K562 (cell line): ENCODE measurements at regions not wholly inside any gene's neighbourhood (a gene's known extent, or its start where the extent isn't known, plus 50 kb on each side); places are given as distances from the start of the nearest gene placed in this dataset.

ENCODE experiments used
- ATAC-seq: fragments of 200-7000 bp; cut with Tn5 transposase; 3 replicates; pipeline ENCODE4 v1.9.1; 2020; ENCODE audit warnings: moderate library complexity
- BruUV-seq: library from RNA; stranded (reverse); fragments of 400-500 nt; replicated peaks from 2 replicates; lab custom pipeline; 2021; lab: Mats Ljungman, UMichigan
- CTCF ChIA-PET: fragments of 300-600 bp; formaldehyde crosslinking; extraction: SDS; loops from one replicate; lab custom pipeline; 2021; ENCODE audit warnings: low intra/inter-chr PET ratio; lab: Yijun Ruan, JAX
- POLR2A ChIA-PET: fragments of 300-600, 350-650 bp; sonication (Branson Sonifier 250); formaldehyde crosslinking; extraction: SDS; loops from one replicate; lab custom pipeline; 2021; ENCODE audit warnings: antibody characterized with exemption, inconsistent platforms; lab: Yijun Ruan, JAX
- DNase-seq, 4 experiments: peaks; one replicate each; pipeline versions ENCODE4 v3.0.0 to v3.0.0-alpha.2; 2011 to 2018; ENCODE audit warnings: low spot score in 3 of 4, mixed read lengths in 3 of 4; ENCODE audit errors: extremely low read depth in 1 of 4
- FAIRE-seq: peaks from 2 replicates; lab custom pipeline; 2011; peaks lifted over from hg19 to GRCh38; lab: Jason Lieb, UNC
- H2AFZ ChIP-seq: 2 replicates; pipeline ENCODE4 v1.6.0; 2011; ENCODE audit warnings: low read depth, low read length, control low read depth, inconsistent platforms
- H3K27ac ChIP-seq: fragments of 200-600 bp; 3 replicates; pipeline ENCODE4 v1.8.0; 2011; ENCODE audit warnings: low read depth, mild to moderate bottlenecking, control low read depth, inconsistent platforms, low read length, moderate library complexity, mixed read lengths; ENCODE audit errors: extremely low read depth
- H3K27me3 ChIP-seq, 2 experiments: fragments of 300-600 bp in 1 of 2; 2 replicates in 1 of 2; 3 replicates in 1 of 2; pipeline versions ENCODE4 v1.6.0 to v1.8.0; 2011; ENCODE audit warnings: inconsistent platforms in 2 of 2, low read length in 2 of 2, mild to moderate bottlenecking in 1 of 2, mixed read lengths in 1 of 2, moderate library complexity in 1 of 2; ENCODE audit not compliant: control insufficient read depth in 2 of 2, insufficient read depth in 2 of 2
- H3K36me3 ChIP-seq: fragments of 300-600 bp; 3 replicates; pipeline ENCODE4 v1.8.0; 2011; ENCODE audit warnings: mild to moderate bottlenecking, low read length, inconsistent platforms; ENCODE audit not compliant: control insufficient read depth, insufficient read depth
- H3K4me1 ChIP-seq, 2 experiments: fragments of 200-600 bp in 1 of 2; replicated peaks in 1 of 2; 2 replicates in 1 of 2; 3 replicates in 1 of 2; pipeline versions ENCODE4 v1.5.1 to v1.8.0; 2011; ENCODE audit warnings: inconsistent platforms in 2 of 2, low read length in 2 of 2, mild to moderate bottlenecking in 1 of 2, mixed read lengths in 1 of 2, moderate library complexity in 1 of 2; ENCODE audit not compliant: control insufficient read depth in 2 of 2, insufficient read depth in 2 of 2
- H3K4me2 ChIP-seq: 2 replicates; pipeline ENCODE4 v1.6.1; 2011; ENCODE audit warnings: low read length, control low read depth, inconsistent platforms, mixed read lengths; ENCODE audit not compliant: insufficient read depth
- H3K4me3 ChIP-seq: fragments of 200-600 bp; sonication (generic), shearing (Covaris generic); 2 replicates; pipeline ENCODE4 v1.5.1; 2016; ENCODE audit warnings: control low read depth, inconsistent platforms
- H3K79me2 ChIP-seq: fragments of 200-600 bp; 3 replicates; pipeline ENCODE4 v1.8.0; 2011; ENCODE audit warnings: low read length, inconsistent platforms; ENCODE audit not compliant: control insufficient read depth, insufficient read depth
- H3K9ac ChIP-seq, 2 experiments: 2 replicates each; pipeline versions ENCODE4 v1.6.0 to v1.6.1; 2011; ENCODE audit warnings: low read depth in 2 of 2, low read length in 2 of 2, control low read depth in 1 of 2, inconsistent platforms in 1 of 2, mild to moderate bottlenecking in 1 of 2, mixed read lengths in 1 of 2; ENCODE audit not compliant: insufficient read depth in 1 of 2
- H3K9me1 ChIP-seq: one replicate; pipeline ENCODE4 v1.6.0; 2011; ENCODE audit warnings: inconsistent platforms, mild to moderate bottlenecking, low read length, moderate library complexity; ENCODE audit not compliant: control insufficient read depth, insufficient read depth
- H3K9me3 ChIP-seq: replicated peaks from 2 replicates; pipeline ENCODE4 v1.5.1; 2011; ENCODE audit warnings: low read depth, low read length, inconsistent platforms; ENCODE audit not compliant: control insufficient read depth, insufficient read depth
- H4K20me1 ChIP-seq: replicated peaks from 2 replicates; pipeline ENCODE4 v1.6.1; 2011; ENCODE audit warnings: low read length, inconsistent platforms, mixed read lengths; ENCODE audit not compliant: control insufficient read depth, insufficient read depth
- ARHGAP35 ChIP-seq: fragments of 450-650 bp; IDR thresholded peaks from 2 replicates; pipeline ENCODE4 v1.6.1; 2018; ENCODE audit not compliant: partially characterized antibody
- DACH1 ChIP-seq: fragments of 450-650 bp; IDR thresholded peaks from 2 replicates; pipeline ENCODE4 v1.6.1; 2018; ENCODE audit not compliant: partially characterized antibody
- HDAC3 ChIP-seq: fragments of 450-650 bp; IDR thresholded peaks from 2 replicates; pipeline ENCODE4 v1.6.1; 2018; ENCODE audit warnings: borderline replicate concordance, mild to moderate bottlenecking, moderate library complexity; ENCODE audit not compliant: partially characterized antibody
- LARP7 ChIP-seq: fragments of 450-650 bp; IDR thresholded peaks from 2 replicates; pipeline ENCODE4 v1.6.1; 2016
- NR4A1 ChIP-seq, 2 experiments: fragments of 250-450 bp in 1 of 2; fragments of 450-650 bp in 1 of 2; sonication (Bioruptor Pico) in 1 of 2; IDR thresholded peaks; 2 replicates each; pipeline versions ENCODE4 v1.4.0 to v1.6.1; 2016 to 2020; ENCODE audit warnings: mild to moderate bottlenecking in 2 of 2, missing compliant biosample characterization in 1 of 2, missing genetic modification characterization in 1 of 2, moderate library complexity in 1 of 2
- TARDBP ChIP-seq: fragments of 450-650 bp; IDR thresholded peaks from 2 replicates; pipeline ENCODE4 v1.6.1; 2016
- WGBS: fragments of 100-300 bp; shearing (Covaris generic); methylation state at CpG from one replicate; pipeline ENCODE4 v1.1.6; 2016; ENCODE audit warnings: low coverage, mixed read lengths; ENCODE audit not compliant: insufficient coverage; ENCODE audit errors: missing lambda C conversion rate; 5-methylcytosine and 5-hydroxymethylcytosine counted together
- in situ Hi-C: fragments of 300-500 bp; cut with MboI; formaldehyde crosslinking; loops from 4 replicates; pipeline ENCODE4 v1.15.0; 2018; ENCODE audit warnings: inconsistent platforms, mixed read lengths
- intact Hi-C: fragments of 100-400 bp; cut with micrococcal nuclease; formaldehyde crosslinking; loops from 2 replicates; pipeline ENCODE4 v1.14.2; 2022
- TF ChIP-seq, protein P1 (sequence below), 2 experiments: fragments of 450-650 bp; IDR thresholded peaks; 2 replicates each; pipeline ENCODE4 v1.6.1; 2016

DNA sequence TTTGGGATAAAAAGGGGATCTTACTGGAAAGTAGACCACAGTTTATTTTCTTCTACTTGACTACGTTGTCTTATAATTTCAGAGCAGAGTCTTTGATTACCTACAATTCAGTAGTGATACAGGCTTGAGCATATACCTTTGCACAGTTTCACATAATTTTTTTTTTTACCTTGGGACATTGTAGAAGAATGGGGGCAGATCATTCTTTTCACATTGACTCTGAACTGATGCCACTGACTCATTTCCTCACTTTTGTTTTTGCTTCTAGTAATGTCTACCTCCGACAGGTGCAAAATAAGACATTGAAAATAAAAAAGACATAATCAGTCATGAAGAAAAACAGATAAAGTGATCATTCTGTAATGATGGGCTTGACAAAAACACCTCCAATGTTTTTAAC lies 688.3 kb upstream of the CHORDC1 start:
- Histone ChIP-seq H3K79me2 (no peaks in the 10 kb centered on the region), H3K9me1 (no peaks in the 10 kb centered on the region), H3K36me3 (no peaks in the 10 kb centered on the region), H3K9me3 (no peaks in the 10 kb centered on the region; the same call in 1 of the 2 replicates), H2AFZ (no peak overlapping the region), H3K4me3 (no peak overlapping the region), H3K27ac (no peak overlapping the region), H3K4me2 (no peak overlapping the region), H3K9ac (no peak overlapping the region), H4K20me1 (no peaks in the 10 kb centered on the region), H3K4me1 (no peaks in the 10 kb centered on the region), H3K27me3 (no peaks in the 10 kb centered on the region)
- POLR2A ChIA-PET: no interaction called here
- WGBS: 0% methylated on average over 2 of the region's 2 CpGs
- in situ Hi-C loops: no loop called here
- intact Hi-C loops: no loop called here
- CTCF ChIA-PET: interaction anchor here (0.6 kb wide), 1 partner anchor 16 kb away, joined by 3 read pairs; no protein-coding TSS in a partner anchor
- ATAC-seq: no peak
- FAIRE-seq: no peak
- TF ChIP-seq NR4A1 (CRISPR knock-in tag; IDR thresholded peaks at IDR 0.05) (no peak), NR4A1 (tag; IDR thresholded peaks at IDR 0.05) (no peak), LARP7 (no peak), ARHGAP35 (no peak)
- TF ChIP-seq, protein P1, sequence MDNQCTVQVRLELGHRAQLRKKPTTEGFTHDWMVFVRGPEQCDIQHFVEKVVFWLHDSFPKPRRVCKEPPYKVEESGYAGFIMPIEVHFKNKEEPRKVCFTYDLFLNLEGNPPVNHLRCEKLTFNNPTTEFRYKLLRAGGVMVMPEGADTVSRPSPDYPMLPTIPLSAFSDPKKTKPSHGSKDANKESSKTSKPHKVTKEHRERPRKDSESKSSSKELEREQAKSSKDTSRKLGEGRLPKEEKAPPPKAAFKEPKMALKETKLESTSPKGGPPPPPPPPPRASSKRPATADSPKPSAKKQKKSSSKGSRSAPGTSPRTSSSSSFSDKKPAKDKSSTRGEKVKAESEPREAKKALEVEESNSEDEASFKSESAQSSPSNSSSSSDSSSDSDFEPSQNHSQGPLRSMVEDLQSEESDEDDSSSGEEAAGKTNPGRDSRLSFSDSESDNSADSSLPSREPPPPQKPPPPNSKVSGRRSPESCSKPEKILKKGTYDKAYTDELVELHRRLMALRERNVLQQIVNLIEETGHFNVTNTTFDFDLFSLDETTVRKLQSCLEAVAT (IDR thresholded peaks at IDR 0.05): no peak
- no peak for DNase-seq
- BruUV-seq: no TSS peak

DNA sequence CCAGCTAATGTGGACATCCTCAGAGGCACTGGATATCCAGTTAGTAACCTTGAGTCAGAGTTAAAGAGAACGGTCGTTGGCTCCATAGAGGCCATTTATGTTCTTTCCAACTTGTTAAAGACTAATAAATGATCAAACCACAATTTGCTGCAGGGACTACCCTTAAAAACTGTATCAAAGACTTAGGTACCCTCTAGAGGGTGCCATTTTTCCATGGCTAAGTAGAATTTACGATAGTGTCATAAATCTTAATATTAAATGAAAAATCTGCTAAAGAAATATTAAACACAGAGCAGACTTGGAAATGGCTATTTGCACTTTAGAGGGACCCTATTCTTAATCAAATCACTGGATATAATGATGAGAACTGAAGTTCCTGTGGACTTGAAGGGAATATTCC lies 685.2 kb upstream of the CHORDC1 start:
- Histone ChIP-seq H3K4me2 (no peak overlapping the region), H2AFZ (no peak overlapping the region), H3K36me3 (no peaks in the 10 kb centered on the region), H3K4me3 (no peak overlapping the region), H3K9ac (no peak overlapping the region), H3K79me2 (no peaks in the 10 kb centered on the region), H4K20me1 (no peaks in the 10 kb centered on the region), H3K4me1 (no peaks in the 10 kb centered on the region), H3K9me3 (no peaks in the 10 kb centered on the region; the same call in 1 of the 2 replicates), H3K9me1 (no peaks in the 10 kb centered on the region), H3K27me3 (no peaks in the 10 kb centered on the region), H3K27ac (no peak overlapping the region)
- ATAC-seq (no peak), DNase-seq (no peak), FAIRE-seq (no peak)
- no peak for TF ChIP-seq HDAC3
- no peak for TF ChIP-seq TARDBP
- no peak for TF ChIP-seq DACH1
- CTCF ChIA-PET: no interaction called here
- BruUV-seq: no TSS peak
- intact Hi-C loops: no loop called here
- in situ Hi-C loops: no loop called here
- 0% methylated on average over 3 of the region's 3 CpGs for WGBS
- POLR2A ChIA-PET: no interaction called here
